ENCODE measurements at regions not wholly inside any gene's neighbourhood (a gene's known extent, or its start where the extent isn't known, plus 50 kb on each side); places are given as distances from the start of the nearest gene placed in this dataset.

- H3K36me3 ChIP-seq (ENCODE audit: insufficient read depth, low read length, poor library complexity, severe bottlenecking) = no peaks in the 10 kb centered on the region
- DNase-seq (ENCODE audit: low spot score) = no peak
- ChIA-PET CTCF (no interaction called here), POLR2A (ENCODE audit: low non-redundant PET) (no interaction called here)
- intact Hi-C loops (cut with micrococcal nuclease; ENCODE audit: unreplicated experiment) = loop anchor here (1.0 kb wide), 1 partner anchor 17 kb away; no protein-coding TSS in a partner anchor
- no TSS peak for BruUV-seq (replicated peaks)
- peaks cover 20% of the 10 kb centered on the region for H3K4me1 ChIP-seq (ENCODE audit: insufficient read depth, low read length, poor library complexity, severe bottlenecking)
- no peaks in the 10 kb centered on the region for H3K27me3 ChIP-seq (replicated peaks; ENCODE audit: insufficient read depth, low read depth, low read length, poor library complexity)
- H3K4me3 ChIP-seq (ENCODE audit: low read depth, low read length, poor library complexity, severe bottlenecking) = no peak overlapping the region
- H3K27ac ChIP-seq (ENCODE audit: low read depth, low read length, poor library complexity, severe bottlenecking) = peak overlapping the region; percentile 69
- TF ChIP-seq EZH2 (IDR thresholded peaks at IDR 0.05; ENCODE audit: borderline replicate concordance, low read depth, low read length, poor library complexity, severe bottlenecking) = no peak
- TF ChIP-seq, protein P1, sequence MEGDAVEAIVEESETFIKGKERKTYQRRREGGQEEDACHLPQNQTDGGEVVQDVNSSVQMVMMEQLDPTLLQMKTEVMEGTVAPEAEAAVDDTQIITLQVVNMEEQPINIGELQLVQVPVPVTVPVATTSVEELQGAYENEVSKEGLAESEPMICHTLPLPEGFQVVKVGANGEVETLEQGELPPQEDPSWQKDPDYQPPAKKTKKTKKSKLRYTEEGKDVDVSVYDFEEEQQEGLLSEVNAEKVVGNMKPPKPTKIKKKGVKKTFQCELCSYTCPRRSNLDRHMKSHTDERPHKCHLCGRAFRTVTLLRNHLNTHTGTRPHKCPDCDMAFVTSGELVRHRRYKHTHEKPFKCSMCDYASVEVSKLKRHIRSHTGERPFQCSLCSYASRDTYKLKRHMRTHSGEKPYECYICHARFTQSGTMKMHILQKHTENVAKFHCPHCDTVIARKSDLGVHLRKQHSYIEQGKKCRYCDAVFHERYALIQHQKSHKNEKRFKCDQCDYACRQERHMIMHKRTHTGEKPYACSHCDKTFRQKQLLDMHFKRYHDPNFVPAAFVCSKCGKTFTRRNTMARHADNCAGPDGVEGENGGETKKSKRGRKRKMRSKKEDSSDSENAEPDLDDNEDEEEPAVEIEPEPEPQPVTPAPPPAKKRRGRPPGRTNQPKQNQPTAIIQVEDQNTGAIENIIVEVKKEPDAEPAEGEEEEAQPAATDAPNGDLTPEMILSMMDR (conservative IDR thresholded peaks at IDR 0.05; ENCODE audit: low read depth, low read length) = no peak
- H3K9me3 ChIP-seq (ENCODE audit: low read depth, low read length, poor library complexity, severe bottlenecking) = peaks cover 6% of the 10 kb centered on the region
Observed at GRCh38 chr6:16930432-16930831, 169.2 kb upstream of the ATXN1 start.

- no peak for TF ChIP-seq EZH2 (IDR thresholded peaks at IDR 0.05; ENCODE audit: borderline replicate concordance, low read depth, low read length, poor library complexity, severe bottlenecking)
- TF ChIP-seq, protein P1 (conservative IDR thresholded peaks at IDR 0.05; ENCODE audit: low read depth, low read length) = no peak
- CTCF ChIA-PET = no interaction called here
- H3K4me1 ChIP-seq (ENCODE audit: insufficient read depth, low read length, poor library complexity, severe bottlenecking) = peaks cover 20% of the 10 kb centered on the region
- intact Hi-C loops (cut with micrococcal nuclease; ENCODE audit: unreplicated experiment) = loop anchor here (1.0 kb wide), 1 partner anchor 17 kb away; no protein-coding TSS in a partner anchor
- H3K27me3 ChIP-seq (replicated peaks; ENCODE audit: insufficient read depth, low read depth, low read length, poor library complexity) = no peaks in the 10 kb centered on the region
- peak overlapping the region; percentile 69 for H3K27ac ChIP-seq (ENCODE audit: low read depth, low read length, poor library complexity, severe bottlenecking)
- BruUV-seq (replicated peaks) = no TSS peak
- peak; percentile 92 for DNase-seq (ENCODE audit: low spot score)
- POLR2A ChIA-PET (ENCODE audit: low non-redundant PET) = no interaction called here
- no peaks in the 10 kb centered on the region for H3K36me3 ChIP-seq (ENCODE audit: insufficient read depth, low read length, poor library complexity, severe bottlenecking)
- H3K4me3 ChIP-seq (ENCODE audit: low read depth, low read length, poor library complexity, severe bottlenecking) = no peak overlapping the region
- H3K9me3 ChIP-seq (ENCODE audit: low read depth, low read length, poor library complexity, severe bottlenecking) = peaks cover 6% of the 10 kb centered on the region
Observed at GRCh38 chr6:16929809-16930208, 168.5 kb upstream of the ATXN1 start.

GRCh38 chr6:16928387-16928786, 167.1 kb upstream of the ATXN1 start:
- no peaks in the 10 kb centered on the region for H3K36me3 ChIP-seq (ENCODE audit: insufficient read depth, low read length, poor library complexity, severe bottlenecking)

More at GRCh38 chr6:16928387-16928786, 167.1 kb upstream of the ATXN1 start:
- no peak for DNase-seq (ENCODE audit: low spot score)
- H3K9me3 ChIP-seq (ENCODE audit: low read depth, low read length, poor library complexity, severe bottlenecking) = peaks cover 6% of the 10 kb centered on the region
- no peak for TF ChIP-seq EZH2 (IDR thresholded peaks at IDR 0.05; ENCODE audit: borderline replicate concordance, low read depth, low read length, poor library complexity, severe bottlenecking)
- TF ChIP-seq, protein P1 (conservative IDR thresholded peaks at IDR 0.05; ENCODE audit: low read depth, low read length) = no peak
- no peak overlapping the region for H3K4me3 ChIP-seq (ENCODE audit: low read depth, low read length, poor library complexity, severe bottlenecking)
- H3K27me3 ChIP-seq (replicated peaks; ENCODE audit: insufficient read depth, low read depth, low read length, poor library complexity) = no peaks in the 10 kb centered on the region
- H3K27ac ChIP-seq (ENCODE audit: low read depth, low read length, poor library complexity, severe bottlenecking) = no peak overlapping the region
- intact Hi-C loops (cut with micrococcal nuclease; ENCODE audit: unreplicated experiment) = no loop called here
- POLR2A ChIA-PET (ENCODE audit: low non-redundant PET) = no interaction called here
- BruUV-seq (replicated peaks) = no TSS peak
- CTCF ChIA-PET = no interaction called here
- peaks cover 20% of the 10 kb centered on the region for H3K4me1 ChIP-seq (ENCODE audit: insufficient read depth, low read length, poor library complexity, severe bottlenecking)
